ENCODE measurements at regions not wholly inside any gene's neighbourhood (a gene's known extent, or its start where the extent isn't known, plus 50 kb on each side); places are given as distances from the start of the nearest gene placed in this dataset.

DNA sequence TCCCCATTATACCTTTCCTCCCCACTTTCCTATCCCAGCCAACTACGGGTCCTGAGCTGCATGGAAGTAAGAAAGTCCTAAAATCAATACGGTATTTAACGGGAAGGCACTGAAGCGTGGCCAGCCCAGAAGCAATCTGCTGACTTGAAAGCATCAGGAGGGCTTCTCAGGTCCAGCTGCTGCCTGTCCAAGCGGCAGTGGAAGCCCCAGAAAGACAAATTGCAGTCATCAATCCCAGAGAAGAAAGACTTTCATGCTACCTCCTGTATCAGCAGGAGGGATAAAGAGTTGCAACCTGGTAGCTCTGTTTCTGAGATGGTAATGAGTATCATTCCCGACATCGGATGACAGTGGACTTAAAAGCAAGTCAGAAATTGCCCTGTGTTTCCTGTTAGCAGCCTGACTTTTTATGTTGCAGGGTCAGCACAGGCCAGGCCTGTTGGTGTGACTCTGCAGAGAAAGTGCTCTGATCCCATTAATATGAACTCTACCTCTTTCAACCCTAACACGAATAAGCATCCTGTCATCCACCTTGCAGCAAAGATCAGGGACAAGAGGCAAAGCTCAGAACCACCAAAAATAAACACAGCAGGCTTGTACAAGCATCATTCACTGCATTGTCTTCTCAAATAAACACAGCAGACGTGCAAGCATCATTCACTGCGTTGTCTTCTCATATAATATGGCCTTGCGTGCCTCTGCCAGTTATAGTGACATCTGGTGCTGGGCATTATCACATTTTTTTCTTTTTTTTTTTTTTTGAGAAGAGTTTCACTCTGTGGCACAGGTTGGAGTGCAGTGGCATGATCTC, 358.6 kb upstream of the CDH11 start:
- no peak overlapping the region for H3K4me3 ChIP-seq
- TF ChIP-seq Cebpa-rat (IDR thresholded peaks at IDR 0.05): no peak
- no peaks in the 10 kb centered on the region for H3K27me3 ChIP-seq
- no peaks in the 10 kb centered on the region for H3K36me3 ChIP-seq
- no peak overlapping the region for H3K4me2 ChIP-seq
- no peak overlapping the region for H3K9ac ChIP-seq
- no peak overlapping the region for H3K27ac ChIP-seq
- no peaks in the 10 kb centered on the region for H3K9me3 ChIP-seq (replicated peaks in 1 of 11)
- no peaks in the 10 kb centered on the region for H3K4me1 ChIP-seq
- no peaks in the 10 kb centered on the region for H4K20me1 ChIP-seq

DNA sequence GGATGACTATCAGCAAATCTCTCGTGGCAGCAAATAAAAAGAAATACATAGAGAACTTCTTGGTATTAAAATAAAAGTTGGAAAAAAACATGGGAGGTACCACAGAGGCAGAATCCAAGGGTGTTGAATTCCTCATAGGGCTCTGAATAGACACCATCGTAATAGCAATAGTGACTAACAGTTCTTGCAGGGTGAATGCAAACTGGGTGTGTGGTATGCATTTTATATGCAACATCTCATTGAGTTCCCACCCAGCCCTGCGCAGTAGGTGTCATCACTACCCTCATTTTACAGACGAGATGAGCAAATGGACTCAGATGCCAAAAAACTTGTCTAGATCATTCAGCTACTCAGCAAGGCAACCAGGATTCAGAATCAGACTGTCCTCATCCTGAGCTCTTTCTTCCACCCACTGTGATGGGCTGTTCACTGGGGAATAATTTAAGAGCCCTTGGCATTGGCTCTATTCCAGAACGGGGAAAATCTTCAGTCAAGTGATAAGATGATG, 354.6 kb upstream of the CDH11 start:
- Histone ChIP-seq H3K27me3 (no peaks in the 10 kb centered on the region), H3K9ac (no peak overlapping the region), H3K9me3 (replicated peaks in 1 of 11) (no peaks in the 10 kb centered on the region), H4K20me1 (no peaks in the 10 kb centered on the region), H3K4me2 (no peak overlapping the region), H3K27ac (no peak overlapping the region), H3K4me3 (no peak overlapping the region), H3K36me3 (no peaks in the 10 kb centered on the region), H3K4me1 (no peaks in the 10 kb centered on the region)
- no peak for TF ChIP-seq Cebpa-rat (IDR thresholded peaks at IDR 0.05)

DNA sequence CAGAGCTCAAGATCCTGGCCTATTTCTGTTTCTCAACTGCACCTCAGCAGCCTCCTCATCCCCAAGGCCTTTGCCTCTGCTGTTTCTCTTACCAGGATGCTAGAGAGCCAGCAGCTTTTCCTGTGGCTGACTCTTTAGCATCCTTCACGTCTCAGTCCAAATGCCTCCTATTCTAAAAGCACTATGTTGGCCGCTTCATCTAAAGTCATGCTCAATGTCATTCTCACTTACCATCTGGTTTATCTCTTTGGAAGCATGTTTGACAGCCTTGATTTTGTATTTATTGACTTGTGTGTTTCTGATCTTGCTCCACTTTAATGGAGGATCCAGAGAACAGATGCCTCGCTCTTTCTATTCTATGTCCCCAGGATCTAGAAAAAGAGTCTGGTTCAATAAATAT, 351.8 kb upstream of the CDH11 start:
- no peaks in the 10 kb centered on the region for H3K4me1 ChIP-seq
- no peaks in the 10 kb centered on the region for H3K27me3 ChIP-seq
- H3K27ac ChIP-seq: no peak overlapping the region
- no peak overlapping the region for H3K9ac ChIP-seq
- no peak for TF ChIP-seq Cebpa-rat (IDR thresholded peaks at IDR 0.05)
- H3K4me2 ChIP-seq: no peak overlapping the region
- no peaks in the 10 kb centered on the region for H3K36me3 ChIP-seq
- H3K4me3 ChIP-seq: no peak overlapping the region
- no peaks in the 10 kb centered on the region for H4K20me1 ChIP-seq
- H3K9me3 ChIP-seq (replicated peaks in 1 of 11): no peaks in the 10 kb centered on the region

GRCh38 chr16:65469116-65469515, 347.3 kb upstream of the CDH11 start:
- Histone ChIP-seq H3K4me3 (no peak overlapping the region), H3K27me3 (no peaks in the 10 kb centered on the region), H3K9me3 (replicated peaks in 1 of 11) (no peaks in the 10 kb centered on the region), H3K4me1 (no peaks in the 10 kb centered on the region), H3K27ac (no peak overlapping the region), H3K36me3 (no peaks in the 10 kb centered on the region), H4K20me1 (no peaks in the 10 kb centered on the region), H3K9ac (no peak overlapping the region), H3K4me2 (no peak overlapping the region)
- TF ChIP-seq Cebpa-rat (IDR thresholded peaks at IDR 0.05): no peak

- no peak for TF ChIP-seq Cebpa-rat (IDR thresholded peaks at IDR 0.05)
- Histone ChIP-seq H3K27me3 (no peaks in the 10 kb centered on the region), H3K4me1 (no peaks in the 10 kb centered on the region), H3K27ac (no peak overlapping the region), H3K9ac (no peak overlapping the region), H3K36me3 (no peaks in the 10 kb centered on the region), H3K9me3 (replicated peaks in 1 of 11) (no peaks in the 10 kb centered on the region), H4K20me1 (no peaks in the 10 kb centered on the region), H3K4me2 (no peak overlapping the region), H3K4me3 (no peak overlapping the region)
Measured at GRCh38 chr16:65468133-65468532, 346.3 kb upstream of the CDH11 start.

- no peaks in the 10 kb centered on the region for H3K9me3 ChIP-seq (replicated peaks in 1 of 11)
- no peaks in the 10 kb centered on the region for H4K20me1 ChIP-seq
- H3K36me3 ChIP-seq: no peaks in the 10 kb centered on the region
- H3K27me3 ChIP-seq: no peaks in the 10 kb centered on the region
- no peak overlapping the region for H3K27ac ChIP-seq
- H3K4me2 ChIP-seq: no peak overlapping the region
- no peak overlapping the region for H3K4me3 ChIP-seq
- no peaks in the 10 kb centered on the region for H3K4me1 ChIP-seq
- TF ChIP-seq Cebpa-rat (IDR thresholded peaks at IDR 0.05): no peak
- H3K9ac ChIP-seq: no peak overlapping the region
Measured at GRCh38 chr16:65463652-65464260, 341.9 kb upstream of the CDH11 start.

DNA sequence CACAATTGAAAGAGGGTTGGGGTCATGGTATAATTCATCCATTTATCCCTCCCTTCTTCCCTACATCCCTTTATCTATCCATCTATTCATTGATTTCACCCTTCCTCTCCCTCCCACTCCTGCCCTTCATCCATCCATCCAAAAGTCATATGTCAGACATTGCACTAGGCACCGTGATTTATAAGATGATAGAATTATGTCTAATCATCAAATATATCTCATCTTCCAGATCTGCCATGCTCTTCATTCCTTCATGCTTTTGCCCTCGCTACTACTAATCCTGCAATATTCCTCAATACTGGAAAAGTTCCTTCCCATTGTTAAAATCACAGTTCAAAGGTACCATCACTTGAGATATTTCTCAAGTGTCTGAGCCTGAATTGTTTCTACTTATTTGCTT, 335.2 kb upstream of the CDH11 start:
- Histone ChIP-seq H3K4me3 (no peak overlapping the region), H3K27ac (no peak overlapping the region), H3K4me1 (no peaks in the 10 kb centered on the region), H3K9ac (no peak overlapping the region), H3K36me3 (no peaks in the 10 kb centered on the region), H3K27me3 (no peaks in the 10 kb centered on the region), H3K4me2 (no peak overlapping the region), H4K20me1 (no peaks in the 10 kb centered on the region), H3K9me3 (replicated peaks in 1 of 11) (no peaks in the 10 kb centered on the region)
- no peak for TF ChIP-seq Cebpa-rat (IDR thresholded peaks at IDR 0.05)

- Histone ChIP-seq H3K27ac (no peak overlapping the region), H3K27me3 (no peaks in the 10 kb centered on the region), H3K4me1 (no peaks in the 10 kb centered on the region), H3K9ac (no peak overlapping the region), H4K20me1 (no peaks in the 10 kb centered on the region), H3K4me3 (no peak overlapping the region), H3K9me3 (replicated peaks in 1 of 11) (no peaks in the 10 kb centered on the region), H3K36me3 (no peaks in the 10 kb centered on the region), H3K4me2 (no peak overlapping the region)
- TF ChIP-seq Cebpa-rat (IDR thresholded peaks at IDR 0.05): no peak
Measured at GRCh38 chr16:65455761-65456160, 333.9 kb upstream of the CDH11 start.

GRCh38 chr16:65453646-65454045, 331.8 kb upstream of the CDH11 start:
- H3K27me3 ChIP-seq: no peaks in the 10 kb centered on the region
- H3K36me3 ChIP-seq: no peaks in the 10 kb centered on the region
- H3K4me1 ChIP-seq: no peaks in the 10 kb centered on the region
- H3K4me2 ChIP-seq: no peak overlapping the region
- H3K9me3 ChIP-seq (replicated peaks in 1 of 11): peaks cover 0 to 20% (median 10%) of the 10 kb centered on the region in 11 experiments; a peak in 14 of 22 replicates
- H3K4me3 ChIP-seq: no peak overlapping the region
- TF ChIP-seq Cebpa-rat (IDR thresholded peaks at IDR 0.05): no peak
- H3K27ac ChIP-seq: no peak overlapping the region
- no peak overlapping the region for H3K9ac ChIP-seq
- H4K20me1 ChIP-seq: no peaks in the 10 kb centered on the region

DNA sequence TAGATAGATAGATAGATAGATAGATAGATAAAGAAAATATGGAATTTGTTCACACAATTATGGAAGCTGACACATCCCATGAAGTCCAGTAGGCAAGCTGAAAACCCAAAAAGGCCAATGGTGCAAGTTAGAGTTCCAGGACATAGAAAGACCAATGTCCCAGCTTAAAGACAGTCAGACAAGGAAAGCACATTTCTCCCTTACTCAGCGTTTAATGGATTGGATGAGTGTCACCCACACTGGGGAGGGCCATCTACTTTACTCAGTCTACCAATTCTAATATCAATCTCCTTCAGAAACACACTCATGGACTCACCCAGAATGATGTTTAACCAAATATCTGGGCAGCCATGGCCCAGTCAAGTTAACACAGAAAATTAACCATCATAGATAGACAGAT, 327.7 kb upstream of the CDH11 start:
- no peaks in the 10 kb centered on the region for H3K4me1 ChIP-seq
- H3K36me3 ChIP-seq: no peaks in the 10 kb centered on the region
- TF ChIP-seq Cebpa-rat (IDR thresholded peaks at IDR 0.05): no peak
- peaks cover 0 to 24% (median 13%) of the 10 kb centered on the region in 11 experiments; a peak in 14 of 22 replicates for H3K9me3 ChIP-seq (replicated peaks in 1 of 11)
- H3K27me3 ChIP-seq: no peaks in the 10 kb centered on the region
- no peak overlapping the region for H3K4me3 ChIP-seq
- H4K20me1 ChIP-seq: no peaks in the 10 kb centered on the region
- H3K27ac ChIP-seq: no peak overlapping the region
- no peak overlapping the region for H3K9ac ChIP-seq
- H3K4me2 ChIP-seq: no peak overlapping the region

All from BLaER1 treated with 17β-estradiol and CSF1 and Interleukin-3, amounts not matched to agents 10 nM and 100 nM (cell line).